IgD-negative memory B cell (primary cell): ENCODE measurements at regions not wholly inside any gene's neighbourhood (a gene's known extent, or its start where the extent isn't known, plus 50 kb on each side); places are given as distances from the start of the nearest gene placed in this dataset.

Source experiments
- H3K27ac Mint-ChIP-seq, 3 donors: one replicate each; pipeline ENCODE4 v1.8.0; 2020 to 2022; ENCODE audit warnings: mild to moderate bottlenecking in 3 of 3, mixed read lengths in 3 of 3, moderate library complexity in 1 of 3
- H3K27me3 Mint-ChIP-seq: one replicate; pipeline ENCODE4 v1.8.0; 2021; ENCODE audit warnings: mixed read lengths
- H3K36me3 Mint-ChIP-seq: one replicate; pipeline ENCODE4 v1.8.0; 2020; ENCODE audit warnings: mild to moderate bottlenecking, mixed read lengths
- H3K4me1 Mint-ChIP-seq, 3 donors: one replicate each; pipeline ENCODE4 v1.8.0; 2020 to 2022; ENCODE audit warnings: mixed read lengths in 3 of 3, mild to moderate bottlenecking in 1 of 3
- H3K4me3 Mint-ChIP-seq, 4 donors: one replicate each; pipeline ENCODE4 v1.8.0; 2020 to 2022; ENCODE audit warnings: mild to moderate bottlenecking in 4 of 4, mixed read lengths in 4 of 4, moderate library complexity in 3 of 4
- H3K9me3 Mint-ChIP-seq, 3 donors: one replicate each; pipeline ENCODE4 v1.8.0; 2020 to 2021; ENCODE audit warnings: mixed read lengths in 3 of 3, mild to moderate bottlenecking in 1 of 3

DNA sequence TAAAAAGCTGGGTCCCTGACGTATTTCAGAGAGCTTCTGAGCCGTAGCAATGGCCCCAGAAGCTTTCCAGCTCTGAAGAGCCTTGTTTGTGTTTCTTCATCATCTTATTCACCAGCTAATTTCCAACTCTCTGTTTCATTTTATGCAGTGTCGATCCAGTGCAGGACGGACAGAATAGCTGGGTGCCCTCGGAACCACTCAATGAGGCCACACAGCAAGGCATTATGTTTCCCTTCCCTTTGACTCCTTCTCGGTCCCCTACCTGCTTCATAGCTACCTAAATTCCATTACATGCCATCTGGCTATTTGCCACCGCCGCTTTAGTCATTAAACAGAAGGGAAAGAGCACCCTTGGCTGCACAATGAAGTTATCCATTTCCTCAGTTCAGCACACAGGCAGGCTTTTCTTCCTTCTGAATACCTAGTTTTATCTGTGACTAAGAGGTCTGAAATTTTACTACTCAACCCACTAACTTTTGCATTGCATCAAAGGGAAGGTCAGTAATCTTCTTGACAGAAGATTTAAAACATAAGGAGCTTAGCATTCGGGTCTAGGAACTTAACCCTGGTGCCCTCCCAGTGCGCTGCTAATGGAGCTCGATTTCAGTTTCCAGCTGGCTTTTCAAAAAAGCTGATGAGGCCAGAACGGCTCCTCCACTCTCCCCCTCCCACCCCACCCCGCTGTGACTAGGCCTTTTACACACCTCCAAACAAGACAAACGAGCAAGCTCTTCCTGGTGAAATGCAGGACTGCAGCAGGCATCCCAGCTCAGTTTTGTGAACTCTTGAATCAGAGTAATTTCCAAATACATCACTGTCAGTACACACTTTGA is 176.8 kb downstream of the GXYLT1 start:
- Mint-ChIP-seq H3K4me1 (no peaks in the 10 kb centered on the region), H3K27me3 (peaks cover 6% of the 10 kb centered on the region), H3K9me3 (no peaks in the 10 kb centered on the region), H3K27ac (peak overlapping the region in 1 of 3 donors; percentile 18), H3K36me3 (no peaks in the 10 kb centered on the region), H3K4me3 (no peak overlapping the region)

DNA sequence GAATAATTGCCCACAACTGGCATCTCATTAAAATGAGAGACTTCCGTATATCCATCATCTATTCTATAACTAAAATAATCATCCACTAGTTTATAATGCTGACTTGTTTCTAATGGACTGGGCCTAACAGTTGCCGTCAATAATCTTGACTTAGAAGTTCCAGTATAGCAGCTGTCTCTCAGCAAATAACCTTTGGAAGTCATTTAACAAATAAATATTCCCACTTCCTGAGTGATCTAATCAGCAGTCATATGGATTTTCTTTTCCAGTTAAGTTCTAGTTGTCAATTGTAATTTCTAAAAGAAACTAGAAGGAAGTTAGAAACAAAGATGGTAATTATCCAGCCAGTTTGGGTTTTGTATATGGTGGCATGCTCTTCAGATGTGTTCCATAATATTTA is 177.8 kb downstream of the GXYLT1 start:
- H3K4me1 Mint-ChIP-seq = no peaks in the 10 kb centered on the region
- H3K27me3 Mint-ChIP-seq = peaks cover 6% of the 10 kb centered on the region
- no peaks in the 10 kb centered on the region for H3K36me3 Mint-ChIP-seq
- no peaks in the 10 kb centered on the region for H3K9me3 Mint-ChIP-seq
- no peak overlapping the region for H3K4me3 Mint-ChIP-seq
- no peak overlapping the region for H3K27ac Mint-ChIP-seq

DNA sequence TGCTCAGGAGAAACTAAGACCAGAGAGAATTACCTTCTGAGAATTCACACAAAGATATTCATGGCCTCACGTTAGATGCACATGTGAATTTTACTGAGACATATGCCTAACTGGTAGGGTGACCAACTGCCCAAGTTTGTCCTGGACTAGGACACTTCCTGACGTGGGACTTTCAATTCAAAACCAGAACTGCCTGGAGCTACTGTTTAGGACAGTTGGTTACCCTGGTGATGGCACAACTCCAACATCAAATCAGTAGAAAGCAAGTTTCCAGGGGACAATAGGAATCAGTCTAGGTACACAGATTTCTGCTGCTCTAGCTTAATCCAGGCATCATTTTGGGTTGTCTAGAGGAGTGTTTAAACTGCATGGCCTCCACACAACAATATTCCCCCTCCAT is 178.7 kb downstream of the GXYLT1 start:
- peaks cover 6% of the 10 kb centered on the region for H3K27me3 Mint-ChIP-seq
- no peaks in the 10 kb centered on the region for H3K36me3 Mint-ChIP-seq
- H3K27ac Mint-ChIP-seq = no peak overlapping the region
- no peaks in the 10 kb centered on the region for H3K4me1 Mint-ChIP-seq
- H3K9me3 Mint-ChIP-seq = no peaks in the 10 kb centered on the region
- no peak overlapping the region for H3K4me3 Mint-ChIP-seq

DNA sequence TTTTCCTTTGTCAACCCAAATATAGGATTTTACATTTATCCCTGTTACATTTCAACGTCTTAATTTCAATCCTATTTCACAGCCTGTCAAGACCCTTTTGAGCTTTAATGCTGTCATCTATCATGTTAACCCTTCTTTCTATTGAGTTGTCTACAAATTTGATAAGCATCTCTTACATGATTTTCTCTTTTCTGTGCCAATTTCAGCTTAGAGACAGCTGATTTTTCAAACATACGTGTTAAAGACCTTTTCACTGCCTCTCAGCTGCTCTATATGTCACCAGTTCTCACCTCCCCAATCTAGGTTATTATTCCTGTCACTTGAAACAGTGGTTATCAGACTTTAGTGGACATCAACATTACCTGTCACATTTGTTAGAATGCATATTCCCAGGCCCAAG is 181.3 kb downstream of the GXYLT1 start:
- Mint-ChIP-seq H3K4me1 (no peaks in the 10 kb centered on the region), H3K27ac (no peak overlapping the region), H3K36me3 (no peaks in the 10 kb centered on the region), H3K9me3 (no peaks in the 10 kb centered on the region), H3K4me3 (no peak overlapping the region), H3K27me3 (peaks cover 6% of the 10 kb centered on the region)

DNA sequence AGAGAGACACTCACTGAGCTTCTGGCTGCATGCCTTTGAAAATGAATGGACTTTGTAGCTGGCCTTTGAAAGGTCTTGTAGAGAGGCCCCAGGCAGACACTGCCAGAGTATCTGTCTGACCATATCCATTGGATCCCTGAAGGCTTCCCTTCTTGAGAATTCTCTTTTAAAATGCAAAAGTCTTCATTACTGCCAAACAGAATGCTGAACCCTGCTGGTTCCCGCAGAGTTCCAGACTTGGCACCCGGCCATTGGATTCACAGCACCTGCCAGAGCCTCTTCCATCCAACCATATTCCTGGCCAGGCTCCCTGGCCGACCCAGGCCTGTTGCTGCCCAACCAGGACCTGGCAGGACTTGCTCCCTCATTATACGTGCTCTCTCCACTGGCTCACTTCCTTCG is 182.5 kb downstream of the GXYLT1 start:
- peaks cover 6% of the 10 kb centered on the region for H3K27me3 Mint-ChIP-seq
- no peak overlapping the region for H3K27ac Mint-ChIP-seq
- H3K9me3 Mint-ChIP-seq = no peaks in the 10 kb centered on the region
- no peak overlapping the region for H3K4me3 Mint-ChIP-seq
- no peaks in the 10 kb centered on the region for H3K4me1 Mint-ChIP-seq
- H3K36me3 Mint-ChIP-seq = no peaks in the 10 kb centered on the region

DNA sequence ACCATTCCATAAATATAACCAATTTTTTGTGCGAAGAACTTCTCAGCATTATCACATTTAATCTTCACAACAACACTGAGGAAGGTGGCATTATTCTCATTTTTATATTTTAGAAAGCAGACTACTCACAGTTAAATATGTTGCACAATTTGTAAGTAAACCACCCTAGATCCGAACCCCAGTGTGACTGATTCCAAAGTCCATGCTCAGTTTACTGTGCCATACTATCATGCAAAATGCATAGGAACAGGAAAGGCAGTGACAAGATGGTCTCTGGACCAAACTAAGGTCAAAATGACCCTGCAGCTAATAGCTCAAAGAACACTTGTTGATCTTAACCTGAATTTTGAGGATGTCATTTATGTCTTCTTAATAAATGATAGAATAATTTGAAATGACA is 185.4 kb downstream of the GXYLT1 start:
- Mint-ChIP-seq H3K27ac (no peak overlapping the region), H3K27me3 (no peaks in the 10 kb centered on the region), H3K9me3 (peaks cover 0 to 2% (median 0%) of the 10 kb centered on the region in 3 donors), H3K4me1 (no peaks in the 10 kb centered on the region), H3K4me3 (no peak overlapping the region), H3K36me3 (no peaks in the 10 kb centered on the region)

DNA sequence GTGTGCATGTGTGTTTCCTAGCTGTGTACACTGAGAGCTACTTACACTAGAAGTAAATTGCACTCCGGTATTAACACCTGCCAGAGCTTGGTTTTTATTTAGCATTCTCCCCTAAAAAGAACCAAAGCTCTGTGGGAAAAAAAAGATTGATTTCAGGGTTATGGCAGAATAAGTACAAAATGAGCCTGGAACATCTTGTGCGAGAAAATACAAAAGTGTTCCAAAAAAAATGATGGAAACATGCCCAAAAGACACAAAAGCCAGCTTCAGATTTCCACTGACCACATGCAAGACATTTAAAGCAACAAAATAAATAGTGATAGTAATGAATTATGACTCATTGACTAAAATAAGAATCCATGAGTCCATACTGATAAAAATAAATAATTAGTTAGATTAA is 188.3 kb downstream of the GXYLT1 start:
- Mint-ChIP-seq H3K27me3 (no peaks in the 10 kb centered on the region), H3K4me3 (no peak overlapping the region), H3K4me1 (no peaks in the 10 kb centered on the region), H3K9me3 (peaks cover 0 to 2% (median 0%) of the 10 kb centered on the region in 3 donors), H3K27ac (no peak overlapping the region), H3K36me3 (no peaks in the 10 kb centered on the region)

DNA sequence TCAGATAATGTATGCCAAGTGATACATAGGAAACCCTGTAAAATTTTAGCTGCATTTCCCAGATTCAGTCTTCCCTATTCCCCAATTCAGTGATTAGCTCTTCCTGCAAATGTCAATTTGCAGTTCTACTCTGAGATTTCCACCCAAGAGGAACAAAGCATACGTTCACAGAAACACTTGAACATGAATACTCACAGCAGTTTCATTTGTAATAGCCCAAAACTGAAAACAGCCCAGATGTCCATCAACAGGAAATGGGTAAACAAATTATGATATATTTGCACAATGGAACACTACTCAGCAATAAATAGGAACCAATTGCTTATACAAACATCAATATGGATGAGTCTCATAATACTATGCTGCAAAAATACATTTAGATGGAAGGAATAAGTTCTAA is 194.2 kb downstream of the GXYLT1 start:
- H3K4me1 Mint-ChIP-seq = peaks cover 0 to 2% (median 0%) of the 10 kb centered on the region in 3 donors
- peaks cover 5 to 14% (median 9%) of the 10 kb centered on the region in 3 donors for H3K9me3 Mint-ChIP-seq
- H3K27me3 Mint-ChIP-seq = peaks cover 2% of the 10 kb centered on the region
- H3K27ac Mint-ChIP-seq = no peak overlapping the region
- no peak overlapping the region for H3K4me3 Mint-ChIP-seq
- H3K36me3 Mint-ChIP-seq = no peaks in the 10 kb centered on the region

DNA sequence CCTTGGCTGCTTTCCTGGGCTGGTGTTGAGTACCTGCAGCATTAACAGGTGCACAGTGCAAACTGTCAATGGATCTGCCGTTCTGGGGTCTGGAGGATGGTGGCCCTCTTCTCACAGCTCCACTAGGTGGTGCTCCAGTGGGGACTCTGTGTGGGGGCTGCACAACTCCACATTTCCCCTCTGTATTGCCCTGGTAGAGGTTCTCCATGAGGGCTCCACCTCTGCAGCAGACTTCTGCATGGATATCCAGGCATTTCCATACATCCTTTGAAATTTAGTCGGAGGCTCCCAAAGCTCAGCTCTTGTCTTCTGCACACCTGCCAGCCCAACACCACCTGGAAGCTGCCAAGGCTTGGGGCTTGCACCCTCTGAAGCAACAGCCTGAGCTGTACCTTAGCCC is 198.6 kb downstream of the GXYLT1 start:
- H3K27ac Mint-ChIP-seq = no peak overlapping the region
- H3K4me1 Mint-ChIP-seq = peaks cover 0 to 2% (median 0%) of the 10 kb centered on the region in 3 donors
- no peaks in the 10 kb centered on the region for H3K36me3 Mint-ChIP-seq
- peaks cover 9 to 23% (median 20%) of the 10 kb centered on the region in 3 donors for H3K9me3 Mint-ChIP-seq
- no peak overlapping the region for H3K4me3 Mint-ChIP-seq
- peaks cover 3% of the 10 kb centered on the region for H3K27me3 Mint-ChIP-seq

DNA sequence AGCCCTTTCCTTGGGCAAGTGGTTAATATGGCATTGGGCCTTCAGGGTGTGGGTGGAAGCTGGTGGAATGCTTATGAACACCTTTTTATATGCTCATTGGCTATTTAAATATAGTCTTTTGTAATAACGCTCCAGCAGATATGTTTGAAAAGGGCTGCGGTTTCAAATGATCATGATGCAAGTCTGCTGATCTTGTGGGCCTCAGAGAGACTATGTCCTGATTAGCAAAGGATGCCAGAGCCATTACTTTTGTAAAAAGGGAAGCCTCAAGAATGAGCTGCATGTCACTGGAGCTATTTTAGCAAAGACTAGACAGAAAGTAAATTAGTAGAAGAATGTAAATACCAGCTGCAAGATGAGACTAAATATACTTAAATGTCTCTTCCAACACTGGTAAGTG is 200.5 kb downstream of the GXYLT1 start:
- H3K36me3 Mint-ChIP-seq = no peaks in the 10 kb centered on the region
- H3K4me1 Mint-ChIP-seq = no peaks in the 10 kb centered on the region
- no peak overlapping the region for H3K27ac Mint-ChIP-seq
- H3K4me3 Mint-ChIP-seq = no peak overlapping the region
- H3K27me3 Mint-ChIP-seq = peaks cover 2% of the 10 kb centered on the region
- H3K9me3 Mint-ChIP-seq = peaks cover 8 to 23% (median 20%) of the 10 kb centered on the region in 3 donors

DNA sequence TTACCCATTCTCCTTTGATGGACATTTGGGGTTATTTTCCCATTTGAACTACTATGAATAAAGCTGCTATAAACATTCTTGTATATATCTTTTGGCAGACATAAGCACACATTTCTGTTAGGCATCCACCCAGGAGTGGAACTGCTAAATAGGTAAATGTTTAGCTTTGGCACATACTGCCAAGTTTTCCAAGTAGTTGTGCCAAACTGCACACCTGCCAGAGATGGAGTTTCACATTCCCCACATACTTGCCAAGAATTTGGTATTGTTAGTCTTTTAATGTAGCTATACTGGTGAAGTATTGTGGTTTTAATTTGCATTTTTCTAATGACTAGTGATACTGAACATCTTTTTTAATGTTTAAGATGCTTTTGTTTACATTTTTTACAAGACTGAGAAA is 201.0 kb downstream of the GXYLT1 start:
- H3K36me3 Mint-ChIP-seq = no peaks in the 10 kb centered on the region
- H3K4me1 Mint-ChIP-seq = no peaks in the 10 kb centered on the region
- peaks cover 1% of the 10 kb centered on the region for H3K27me3 Mint-ChIP-seq
- H3K9me3 Mint-ChIP-seq = peaks cover 8 to 23% (median 20%) of the 10 kb centered on the region in 3 donors
- no peak overlapping the region for H3K27ac Mint-ChIP-seq
- H3K4me3 Mint-ChIP-seq = no peak overlapping the region

DNA sequence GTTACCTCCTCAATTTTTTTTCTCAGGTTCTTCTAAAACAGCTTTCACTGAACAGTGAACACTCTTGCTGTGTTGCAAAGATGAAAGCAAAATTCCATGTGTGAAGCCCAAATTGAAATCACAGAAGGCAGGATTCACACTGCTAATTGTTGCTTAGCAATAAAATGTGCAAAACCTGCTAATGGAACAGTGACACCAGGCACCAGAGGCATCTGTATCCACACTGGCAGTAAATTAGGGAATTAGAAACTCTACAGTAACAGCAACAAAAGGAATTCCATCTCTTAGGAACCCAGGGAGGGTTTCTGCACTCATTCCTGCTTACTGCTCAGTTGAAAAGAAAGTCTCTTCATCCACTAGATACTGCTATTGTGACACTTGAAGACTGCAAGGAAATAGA is 202.3 kb downstream of the GXYLT1 start:
- Mint-ChIP-seq H3K4me1 (no peaks in the 10 kb centered on the region), H3K27me3 (peaks cover 4% of the 10 kb centered on the region), H3K4me3 (no peak overlapping the region), H3K9me3 (peaks cover 7 to 23% (median 20%) of the 10 kb centered on the region in 3 donors), H3K27ac (no peak overlapping the region), H3K36me3 (no peaks in the 10 kb centered on the region)

DNA sequence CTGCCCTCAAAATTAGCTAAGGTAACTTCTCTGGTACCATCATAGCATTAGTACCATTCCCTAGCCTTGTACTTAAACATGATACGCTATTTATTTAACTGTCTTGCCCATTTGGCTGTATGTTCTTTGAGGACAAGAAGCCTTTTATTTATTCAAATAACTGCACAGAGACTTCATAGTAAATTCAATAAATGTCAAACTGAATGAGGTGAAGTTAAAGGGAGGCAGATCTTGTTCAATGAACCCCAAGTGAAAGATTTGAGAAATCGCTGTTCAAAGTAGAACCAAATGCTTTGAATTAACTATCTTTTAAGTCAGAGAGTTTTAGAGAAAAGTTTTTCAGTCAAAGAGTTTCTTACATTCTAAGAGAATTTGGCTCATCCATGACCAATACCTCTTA is 203.6 kb downstream of the GXYLT1 start:
- H3K9me3 Mint-ChIP-seq = peaks cover 4 to 15% (median 12%) of the 10 kb centered on the region in 3 donors
- H3K4me3 Mint-ChIP-seq = no peak overlapping the region
- H3K36me3 Mint-ChIP-seq = no peaks in the 10 kb centered on the region
- H3K27me3 Mint-ChIP-seq = peaks cover 7% of the 10 kb centered on the region
- H3K27ac Mint-ChIP-seq = no peak overlapping the region
- H3K4me1 Mint-ChIP-seq = no peaks in the 10 kb centered on the region

DNA sequence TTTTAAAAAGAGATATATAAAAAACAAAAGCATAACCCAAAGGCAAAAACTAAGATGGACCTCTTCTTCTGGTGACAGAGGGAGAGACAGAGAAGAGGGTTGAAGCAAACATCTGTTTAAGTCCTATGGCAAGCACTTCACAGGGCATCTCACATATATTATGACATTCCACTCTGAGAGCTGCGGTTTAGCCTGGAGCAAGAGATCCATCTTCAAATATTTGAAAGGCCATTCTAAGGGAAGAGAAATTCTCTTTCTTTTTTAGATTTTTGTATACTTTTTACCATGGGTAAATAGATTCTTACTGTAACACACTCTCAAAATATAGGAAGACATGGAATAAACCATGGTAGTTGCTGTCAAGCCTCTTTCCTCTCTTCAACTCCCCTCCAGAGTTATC is 204.1 kb downstream of the GXYLT1 start:
- Mint-ChIP-seq H3K4me1 (no peaks in the 10 kb centered on the region), H3K4me3 (no peak overlapping the region), H3K27me3 (peaks cover 7% of the 10 kb centered on the region), H3K9me3 (peaks cover 4 to 12% (median 11%) of the 10 kb centered on the region in 3 donors), H3K27ac (no peak overlapping the region), H3K36me3 (no peaks in the 10 kb centered on the region)

DNA sequence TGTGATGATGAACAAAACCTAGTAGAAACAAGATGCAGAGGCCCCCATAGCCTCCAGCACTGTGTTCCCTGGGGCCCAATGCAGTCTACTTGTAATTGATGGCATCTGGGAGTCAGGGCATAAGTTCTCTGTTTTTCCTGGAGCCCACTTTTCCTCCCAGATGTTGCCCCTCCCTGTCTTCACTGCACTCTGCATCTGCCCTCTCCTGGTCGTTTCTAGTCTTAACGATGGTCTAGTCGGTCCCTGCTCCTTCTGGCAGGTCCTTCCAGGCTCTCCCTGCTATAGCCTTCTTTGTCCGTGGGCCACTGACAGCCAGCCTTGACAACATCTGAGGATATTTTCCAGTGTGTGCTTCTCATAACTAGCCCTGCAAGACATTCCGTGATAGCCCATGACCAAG is 208.3 kb downstream of the GXYLT1 start:
- no peak overlapping the region for H3K4me3 Mint-ChIP-seq

DNA sequence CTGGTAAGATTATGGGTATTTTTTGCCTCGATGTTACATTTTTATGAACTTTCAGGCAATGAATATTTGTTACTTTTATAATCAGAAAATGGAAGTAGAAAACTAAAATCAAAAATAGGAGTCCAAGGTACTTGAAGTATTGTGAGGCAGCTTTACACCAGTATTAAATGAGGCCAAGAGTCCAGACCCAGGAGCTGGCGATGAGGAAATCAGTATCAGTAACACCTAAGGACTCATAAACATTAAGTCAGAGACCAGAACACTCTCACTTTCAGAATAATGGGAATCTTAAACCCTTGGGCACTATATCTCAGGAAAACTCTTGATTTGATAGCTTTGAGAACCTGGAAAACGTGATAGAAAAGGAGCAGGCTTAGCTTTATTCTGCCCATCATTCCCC is 208.8 kb downstream of the GXYLT1 start:
- Mint-ChIP-seq H3K27me3 (peaks cover 13% of the 10 kb centered on the region), H3K36me3 (no peaks in the 10 kb centered on the region), H3K9me3 (no peaks in the 10 kb centered on the region), H3K4me3 (no peak overlapping the region), H3K4me1 (peaks cover 3 to 15% (median 11%) of the 10 kb centered on the region in 3 donors), H3K27ac (no peak overlapping the region)

More for the DNA sequence above, 208.3 kb downstream of the GXYLT1 start:
- Mint-ChIP-seq H3K36me3 (no peaks in the 10 kb centered on the region), H3K27ac (no peak overlapping the region), H3K9me3 (no peaks in the 10 kb centered on the region), H3K4me1 (peaks cover 0 to 11% (median 11%) of the 10 kb centered on the region in 3 donors), H3K27me3 (peaks cover 12% of the 10 kb centered on the region)
